OCI-LY1 (cell line): ENCODE measurements at regions not wholly inside any gene's neighbourhood (a gene's known extent, or its start where the extent isn't known, plus 50 kb on each side); places are given as distances from the start of the nearest gene placed in this dataset.

Experiments used
- EZH2 ChIP-seq: fragments of 200-600 bp; sonication (generic), shearing (Covaris generic); IDR thresholded peaks from 2 replicates; pipeline ENCODE4 v1.8.0; 2017; ENCODE audit warnings: borderline replicate concordance, mixed run types, mild to moderate bottlenecking, antibody characterized with exemption, low read length, moderate library complexity, mixed read lengths
- TF ChIP-seq, protein P1 (sequence below): fragments of 200-600 bp; sonication (generic), shearing (Covaris generic); IDR thresholded peaks from 2 replicates; pipeline ENCODE4 v1.5.1; 2017; ENCODE audit warnings: mild to moderate bottlenecking, antibody characterized with exemption, low read length, moderate library complexity, mixed read lengths

DNA sequence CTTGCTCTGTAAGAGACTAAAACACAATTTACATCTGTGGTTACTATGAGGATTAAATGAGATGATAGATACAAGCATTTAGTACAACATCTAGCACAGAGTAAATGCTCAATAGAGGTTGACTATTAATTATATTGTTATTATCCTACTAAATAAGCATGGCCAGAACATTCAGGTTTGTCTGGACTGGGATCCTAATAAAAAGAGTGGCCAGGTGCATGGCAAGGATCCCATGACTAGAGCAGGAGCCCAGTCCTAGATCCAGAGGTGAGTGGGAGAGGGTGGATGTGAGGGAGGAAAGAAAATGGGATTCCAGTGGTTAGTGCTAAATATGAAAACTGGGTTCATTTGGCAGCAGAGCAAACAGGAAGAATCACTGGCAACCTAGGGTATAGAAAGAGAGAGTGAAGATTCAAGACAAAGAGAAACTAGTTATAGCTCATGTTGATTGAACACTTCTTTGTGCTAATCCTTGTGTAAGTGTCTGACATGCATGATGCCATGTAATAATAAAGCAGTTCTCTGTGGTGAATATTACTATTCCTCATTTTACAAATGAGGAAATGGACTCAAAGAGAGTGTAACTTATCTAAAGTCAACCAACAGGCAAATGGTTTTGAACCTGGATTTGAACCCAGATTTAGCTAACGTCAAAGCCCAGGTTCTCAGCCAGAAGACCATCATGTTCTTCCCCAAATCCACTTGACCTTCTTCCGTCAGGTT is 71.1 kb upstream of the FGGY start:
- TF ChIP-seq, protein P1, sequence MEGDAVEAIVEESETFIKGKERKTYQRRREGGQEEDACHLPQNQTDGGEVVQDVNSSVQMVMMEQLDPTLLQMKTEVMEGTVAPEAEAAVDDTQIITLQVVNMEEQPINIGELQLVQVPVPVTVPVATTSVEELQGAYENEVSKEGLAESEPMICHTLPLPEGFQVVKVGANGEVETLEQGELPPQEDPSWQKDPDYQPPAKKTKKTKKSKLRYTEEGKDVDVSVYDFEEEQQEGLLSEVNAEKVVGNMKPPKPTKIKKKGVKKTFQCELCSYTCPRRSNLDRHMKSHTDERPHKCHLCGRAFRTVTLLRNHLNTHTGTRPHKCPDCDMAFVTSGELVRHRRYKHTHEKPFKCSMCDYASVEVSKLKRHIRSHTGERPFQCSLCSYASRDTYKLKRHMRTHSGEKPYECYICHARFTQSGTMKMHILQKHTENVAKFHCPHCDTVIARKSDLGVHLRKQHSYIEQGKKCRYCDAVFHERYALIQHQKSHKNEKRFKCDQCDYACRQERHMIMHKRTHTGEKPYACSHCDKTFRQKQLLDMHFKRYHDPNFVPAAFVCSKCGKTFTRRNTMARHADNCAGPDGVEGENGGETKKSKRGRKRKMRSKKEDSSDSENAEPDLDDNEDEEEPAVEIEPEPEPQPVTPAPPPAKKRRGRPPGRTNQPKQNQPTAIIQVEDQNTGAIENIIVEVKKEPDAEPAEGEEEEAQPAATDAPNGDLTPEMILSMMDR: no peak
- TF ChIP-seq EZH2: no peak
